ENCODE measurements at regions not wholly inside any gene's neighbourhood (a gene's known extent, or its start where the extent isn't known, plus 50 kb on each side); places are given as distances from the start of the nearest gene placed in this dataset.
"Not testable (repeated sequence)": the region's sequence is repeated elsewhere in the genome, so short reads cannot be mapped to it uniquely, and the experiment has no call there.

GRCh38 chr11:103610435-103610834, 426.0 kb upstream of the DDI1 start:
- DNase-seq (ENCODE audit: insufficient read length): no peak
- FAIRE-seq: no peak
- TF ChIP-seq TAF1 (IDR thresholded peaks at IDR 0.05; ENCODE audit: borderline replicate concordance, low read depth, low read length) (no peak), POLR2A (IDR thresholded peaks at IDR 0.05; ENCODE audit: low read depth, low read length) (no peak), POLR2AphosphoS5 (IDR thresholded peaks at IDR 0.05; ENCODE audit: low read depth, low read length) (no peak)

GRCh38 chr11:103611526-103612260, 424.7 kb upstream of the DDI1 start:
- not testable (repeated sequence) for FAIRE-seq

GRCh38 chr11:103612451-103612850, 424.0 kb upstream of the DDI1 start:
- peak; percentile 30 for FAIRE-seq
- not testable (repeated sequence) for DNase-seq (ENCODE audit: insufficient read length)

More at GRCh38 chr11:103611526-103612260, 424.7 kb upstream of the DDI1 start:
- DNase-seq (ENCODE audit: insufficient read length): not testable (repeated sequence)

- DNase-seq (ENCODE audit: insufficient read length); FAIRE-seq: not testable (repeated sequence)
Measured at GRCh38 chr11:103616586-103616985, 419.9 kb upstream of the DDI1 start.

- FAIRE-seq: peak; percentile 60
- TF ChIP-seq POLR2AphosphoS5 (IDR thresholded peaks at IDR 0.05; ENCODE audit: low read depth, low read length) (no peak), POLR2A (IDR thresholded peaks at IDR 0.05; ENCODE audit: low read depth, low read length) (no peak), TAF1 (IDR thresholded peaks at IDR 0.05; ENCODE audit: borderline replicate concordance, low read depth, low read length) (no peak)
- DNase-seq (ENCODE audit: insufficient read length): no peak
Measured at GRCh38 chr11:103618528-103618927, 417.9 kb upstream of the DDI1 start.

GRCh38 chr11:103619480-103619879, 417.0 kb upstream of the DDI1 start:
- TF ChIP-seq TAF1 (IDR thresholded peaks at IDR 0.05; ENCODE audit: borderline replicate concordance, low read depth, low read length) (no peak), POLR2AphosphoS5 (IDR thresholded peaks at IDR 0.05; ENCODE audit: low read depth, low read length) (no peak), POLR2A (IDR thresholded peaks at IDR 0.05; ENCODE audit: low read depth, low read length) (no peak)
- DNase-seq (ENCODE audit: insufficient read length) (no peak), FAIRE-seq (no peak)

- FAIRE-seq (no peak), DNase-seq (ENCODE audit: insufficient read length) (no peak)
- no peak for TF ChIP-seq POLR2AphosphoS5 (IDR thresholded peaks at IDR 0.05; ENCODE audit: low read depth, low read length)
- no peak for TF ChIP-seq TAF1 (IDR thresholded peaks at IDR 0.05; ENCODE audit: borderline replicate concordance, low read depth, low read length)
- TF ChIP-seq POLR2A (IDR thresholded peaks at IDR 0.05; ENCODE audit: low read depth, low read length): no peak
Measured at GRCh38 chr11:103619938-103620337, 416.5 kb upstream of the DDI1 start.

- TF ChIP-seq TAF1 (IDR thresholded peaks at IDR 0.05; ENCODE audit: borderline replicate concordance, low read depth, low read length) (no peak), POLR2A (IDR thresholded peaks at IDR 0.05; ENCODE audit: low read depth, low read length) (no peak), POLR2AphosphoS5 (IDR thresholded peaks at IDR 0.05; ENCODE audit: low read depth, low read length) (no peak)
- FAIRE-seq (no peak), DNase-seq (ENCODE audit: insufficient read length) (no peak)
Measured at GRCh38 chr11:103622296-103622695, 414.1 kb upstream of the DDI1 start.

- FAIRE-seq: peak; percentile 81
- DNase-seq (ENCODE audit: insufficient read length): no peak
- no peak for TF ChIP-seq POLR2A (IDR thresholded peaks at IDR 0.05; ENCODE audit: low read depth, low read length)
- no peak for TF ChIP-seq POLR2AphosphoS5 (IDR thresholded peaks at IDR 0.05; ENCODE audit: low read depth, low read length)
- no peak for TF ChIP-seq TAF1 (IDR thresholded peaks at IDR 0.05; ENCODE audit: borderline replicate concordance, low read depth, low read length)
Measured at GRCh38 chr11:103623933-103624332, 412.5 kb upstream of the DDI1 start.

- DNase-seq (ENCODE audit: insufficient read length) (no peak), FAIRE-seq (peak; percentile 58)
- TF ChIP-seq POLR2AphosphoS5 (IDR thresholded peaks at IDR 0.05; ENCODE audit: low read depth, low read length) (no peak), POLR2A (IDR thresholded peaks at IDR 0.05; ENCODE audit: low read depth, low read length) (no peak), TAF1 (IDR thresholded peaks at IDR 0.05; ENCODE audit: borderline replicate concordance, low read depth, low read length) (no peak)
Measured at GRCh38 chr11:103624708-103625623, 411.5 kb upstream of the DDI1 start.

- FAIRE-seq (no peak), DNase-seq (ENCODE audit: insufficient read length) (no peak)
- TF ChIP-seq TAF1 (IDR thresholded peaks at IDR 0.05; ENCODE audit: borderline replicate concordance, low read depth, low read length): no peak
- no peak for TF ChIP-seq POLR2AphosphoS5 (IDR thresholded peaks at IDR 0.05; ENCODE audit: low read depth, low read length)
- TF ChIP-seq POLR2A (IDR thresholded peaks at IDR 0.05; ENCODE audit: low read depth, low read length): no peak
Measured at GRCh38 chr11:103625624-103625965, 410.8 kb upstream of the DDI1 start.

- no peak for DNase-seq (ENCODE audit: insufficient read length)
- no peak for TF ChIP-seq TAF1 (IDR thresholded peaks at IDR 0.05; ENCODE audit: borderline replicate concordance, low read depth, low read length)
- TF ChIP-seq POLR2AphosphoS5 (IDR thresholded peaks at IDR 0.05; ENCODE audit: low read depth, low read length): no peak
- TF ChIP-seq POLR2A (IDR thresholded peaks at IDR 0.05; ENCODE audit: low read depth, low read length): no peak
- peak; percentile 51 for FAIRE-seq
Measured at GRCh38 chr11:103628121-103628520, 408.3 kb upstream of the DDI1 start.

All from GM12892 (cell line).